Type B pancreatic cell (in vitro differentiated cells): ENCODE measurements at regions not wholly inside any gene's neighbourhood (a gene's known extent, or its start where the extent isn't known, plus 50 kb on each side); places are given as distances from the start of the nearest gene placed in this dataset.

Experiments used
- DNase-seq: peaks from one replicate; pipeline ENCODE4 v3.0.0; 2021; ENCODE audit warnings: mixed read lengths; ENCODE audit not compliant: unreplicated experiment; ENCODE audit errors: extremely low spot score
- H3K27ac Mint-ChIP-seq: 2 replicates; pipeline ENCODE4 v1.8.0; 2021; ENCODE audit warnings: mild to moderate bottlenecking, mixed read lengths
- H3K27me3 Mint-ChIP-seq: 2 replicates; pipeline ENCODE4 v1.8.0; 2021; ENCODE audit warnings: mixed read lengths
- H3K36me3 Mint-ChIP-seq: 2 replicates; pipeline ENCODE4 v1.8.0; 2021; ENCODE audit warnings: mixed read lengths
- H3K4me1 Mint-ChIP-seq: one replicate; pipeline ENCODE4 v1.8.0; 2021; ENCODE audit warnings: mixed read lengths; ENCODE audit not compliant: unreplicated experiment
- H3K4me3 Mint-ChIP-seq: 2 replicates; pipeline ENCODE4 v1.8.0; 2021; ENCODE audit warnings: mild to moderate bottlenecking, mixed read lengths
- H3K9me3 Mint-ChIP-seq: 2 replicates; pipeline ENCODE4 v1.8.0; 2021; ENCODE audit warnings: mixed read lengths
- CTCF ChIP-seq: fragments of 200-600 bp; sonication (generic); conservative IDR thresholded peaks from 2 replicates; pipeline ENCODE4 v1.5.0; 2021; ENCODE audit warnings: antibody characterized with exemption, mild to moderate bottlenecking

- Mint-ChIP-seq H3K27ac (no peak overlapping the region), H3K27me3 (peaks cover 18% of the 10 kb centered on the region), H3K36me3 (no peaks in the 10 kb centered on the region), H3K4me1 (peaks cover 69% of the 10 kb centered on the region), H3K9me3 (no peaks in the 10 kb centered on the region), H3K4me3 (no peak overlapping the region)
- no peak for DNase-seq
- TF ChIP-seq CTCF = no peak
These were observed 119.7 kb downstream of the ACKR3 start for GRCh38 chr2:236689393-236689700.

GRCh38 chr2:236689981-236690380, 120.4 kb downstream of the ACKR3 start:
- no peak for TF ChIP-seq CTCF
- no peak for DNase-seq
- no peaks in the 10 kb centered on the region for H3K9me3 Mint-ChIP-seq
- H3K36me3 Mint-ChIP-seq = no peaks in the 10 kb centered on the region
- H3K4me3 Mint-ChIP-seq = no peak overlapping the region
- H3K27me3 Mint-ChIP-seq = peaks cover 18% of the 10 kb centered on the region
- no peak overlapping the region for H3K27ac Mint-ChIP-seq
- H3K4me1 Mint-ChIP-seq = peaks cover 69% of the 10 kb centered on the region

- Mint-ChIP-seq H3K27me3 (peaks cover 19% of the 10 kb centered on the region), H3K9me3 (no peaks in the 10 kb centered on the region), H3K27ac (no peak overlapping the region), H3K4me3 (no peak overlapping the region), H3K36me3 (no peaks in the 10 kb centered on the region), H3K4me1 (peaks cover 64% of the 10 kb centered on the region)
- no peak for DNase-seq
- no peak for TF ChIP-seq CTCF
These were observed 121.1 kb downstream of the ACKR3 start for GRCh38 chr2:236690726-236691125.

GRCh38 chr2:236691799-236692167, 122.2 kb downstream of the ACKR3 start:
- Mint-ChIP-seq H3K4me1 (peaks cover 57% of the 10 kb centered on the region), H3K4me3 (no peak overlapping the region), H3K27ac (no peak overlapping the region), H3K9me3 (no peaks in the 10 kb centered on the region), H3K36me3 (no peaks in the 10 kb centered on the region), H3K27me3 (peaks cover 15% of the 10 kb centered on the region)
- no peak for TF ChIP-seq CTCF
- no peak for DNase-seq

GRCh38 chr2:236692937-236693336, 123.3 kb downstream of the ACKR3 start:
- no peak overlapping the region for H3K27ac Mint-ChIP-seq
- no peaks in the 10 kb centered on the region for H3K36me3 Mint-ChIP-seq
- H3K4me3 Mint-ChIP-seq = no peak overlapping the region
- H3K4me1 Mint-ChIP-seq = peaks cover 46% of the 10 kb centered on the region
- H3K27me3 Mint-ChIP-seq = peaks cover 15% of the 10 kb centered on the region
- H3K9me3 Mint-ChIP-seq = no peaks in the 10 kb centered on the region
- no peak for TF ChIP-seq CTCF
- no peak for DNase-seq

- Mint-ChIP-seq H3K9me3 (no peaks in the 10 kb centered on the region), H3K4me1 (peaks cover 43% of the 10 kb centered on the region), H3K36me3 (no peaks in the 10 kb centered on the region), H3K4me3 (no peak overlapping the region), H3K27ac (no peak overlapping the region), H3K27me3 (peaks cover 15% of the 10 kb centered on the region)
- DNase-seq = no peak
- no peak for TF ChIP-seq CTCF
These were observed 123.9 kb downstream of the ACKR3 start for GRCh38 chr2:236693531-236693930.
